Stimulated activated CD8-positive, alpha-beta memory T cell treated with anti-CD3 and anti-CD28 coated beads, Interleukin-4, amount 100 ng/mL, for 48 hours (primary cell): ENCODE measurements at regions not wholly inside any gene's neighbourhood (a gene's known extent, or its start where the extent isn't known, plus 50 kb on each side); places are given as distances from the start of the nearest gene placed in this dataset.

Experiments used
- DNase-seq: peaks from one replicate; pipeline ENCODE4 v3.0.0-alpha.2; 2020

DNA sequence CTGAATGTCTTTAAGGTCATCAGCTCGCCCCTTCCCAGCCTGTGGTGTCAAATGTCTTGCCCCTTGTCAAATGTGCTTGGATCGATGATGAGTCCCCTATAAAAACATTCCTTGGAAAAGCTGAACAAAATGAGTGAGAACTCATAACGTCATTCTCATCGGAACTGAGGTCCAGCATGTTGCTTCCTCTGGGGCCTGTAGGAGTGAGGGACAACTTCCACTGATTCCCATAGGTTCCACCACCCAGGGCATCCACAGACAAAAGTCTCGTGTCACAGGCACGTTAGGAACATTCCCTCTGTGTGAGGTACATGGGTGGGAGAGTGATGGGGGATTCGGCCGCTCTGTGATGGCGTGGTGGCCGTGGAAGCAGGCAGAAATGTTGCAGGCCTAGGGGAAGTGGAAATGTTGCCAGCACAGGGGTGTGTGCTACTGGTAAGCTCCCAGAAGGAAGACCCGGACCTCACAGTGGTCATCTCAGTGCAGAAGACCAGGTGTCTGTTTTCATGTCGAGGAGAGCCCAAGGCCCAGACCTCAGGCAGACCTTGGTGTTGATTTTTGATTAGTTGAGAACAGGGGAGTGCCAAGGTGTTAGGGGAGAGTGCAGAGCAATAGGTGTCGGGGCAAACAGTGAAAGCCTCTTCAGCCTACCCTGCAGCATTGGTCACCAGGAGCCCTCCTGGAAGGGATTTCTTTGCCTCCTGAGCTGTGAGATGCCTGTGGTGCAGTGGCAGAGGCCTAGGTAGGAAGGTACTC lies 96.8 kb downstream of the SNRPN start:
- no peak for DNase-seq

DNA sequence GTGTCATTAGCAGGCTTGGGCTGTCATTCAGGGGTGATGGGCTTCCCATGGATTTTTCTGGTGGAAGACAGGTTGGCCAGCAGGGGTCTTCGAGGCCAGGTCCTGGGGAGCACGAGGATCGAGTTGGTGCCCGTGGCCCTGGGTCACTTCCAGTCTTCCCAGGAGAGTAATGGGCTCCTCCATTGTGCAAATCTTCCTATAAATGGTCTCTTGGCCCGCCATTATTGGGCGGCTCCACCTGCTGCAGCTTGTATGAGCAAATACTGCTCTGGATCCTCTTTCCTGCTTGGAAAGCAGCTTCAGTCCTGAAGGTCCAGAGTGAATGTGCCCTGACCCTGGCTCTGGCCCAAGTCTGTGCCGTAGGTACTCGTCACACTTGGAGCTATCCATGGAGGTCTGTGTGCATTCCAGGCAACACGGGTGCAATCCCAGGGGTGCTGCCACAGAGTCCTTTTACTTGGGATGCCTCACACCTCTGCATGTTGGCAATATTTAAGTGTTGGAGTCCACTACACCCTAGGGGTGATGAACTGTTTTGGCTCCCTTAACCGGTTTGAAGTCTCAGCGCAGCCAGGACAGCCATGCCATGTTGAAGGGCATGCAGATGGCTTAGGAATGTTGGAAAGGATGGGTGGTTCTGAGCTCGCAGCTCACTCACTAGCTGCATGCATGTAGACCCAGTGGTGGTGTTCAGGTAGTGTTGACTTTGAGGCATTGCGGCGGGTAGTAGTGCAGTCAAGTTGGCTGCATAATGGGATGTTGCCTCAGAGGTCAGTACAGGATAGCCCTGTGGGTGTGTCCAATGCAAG lies 97.6 kb downstream of the SNRPN start:
- DNase-seq, result no peak

DNA sequence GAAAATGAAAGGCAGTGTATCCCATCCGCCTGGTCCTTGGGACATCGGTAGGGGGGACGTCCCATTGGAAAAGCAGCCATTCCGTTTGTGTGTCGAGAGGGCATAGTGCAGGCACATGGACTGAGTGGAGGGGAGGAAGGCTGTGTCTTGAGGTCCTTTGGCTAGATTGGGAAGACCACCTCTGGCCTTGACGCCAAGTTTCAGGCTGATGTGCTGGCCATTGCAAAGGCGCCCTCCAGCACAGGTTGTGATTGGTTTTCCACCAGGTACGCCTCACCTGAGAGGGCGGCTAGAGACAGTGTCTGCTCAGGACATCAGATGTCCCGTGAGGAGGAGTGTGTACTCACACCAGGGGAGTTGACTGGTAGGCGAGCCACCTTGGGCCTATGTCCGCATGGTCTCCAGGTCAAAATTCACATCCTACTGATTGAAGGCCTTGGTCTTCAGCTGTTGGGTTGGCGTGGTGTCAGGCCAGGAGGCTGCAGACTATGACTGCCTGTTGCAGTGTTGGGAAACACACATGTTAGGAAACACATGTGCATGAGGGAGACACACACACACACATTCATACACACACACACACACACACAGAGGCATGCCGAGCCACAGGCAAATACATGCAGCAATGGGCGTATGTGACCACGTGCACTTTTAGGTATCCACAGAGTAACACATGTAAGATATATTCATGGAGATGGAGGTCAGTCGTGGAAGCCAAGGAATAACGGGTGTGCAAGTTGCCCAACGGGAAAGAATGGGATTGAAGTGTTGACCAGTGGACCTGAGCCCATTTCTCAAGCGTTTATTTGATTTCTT lies 98.4 kb downstream of the SNRPN start:
- DNase-seq, result no peak

DNA sequence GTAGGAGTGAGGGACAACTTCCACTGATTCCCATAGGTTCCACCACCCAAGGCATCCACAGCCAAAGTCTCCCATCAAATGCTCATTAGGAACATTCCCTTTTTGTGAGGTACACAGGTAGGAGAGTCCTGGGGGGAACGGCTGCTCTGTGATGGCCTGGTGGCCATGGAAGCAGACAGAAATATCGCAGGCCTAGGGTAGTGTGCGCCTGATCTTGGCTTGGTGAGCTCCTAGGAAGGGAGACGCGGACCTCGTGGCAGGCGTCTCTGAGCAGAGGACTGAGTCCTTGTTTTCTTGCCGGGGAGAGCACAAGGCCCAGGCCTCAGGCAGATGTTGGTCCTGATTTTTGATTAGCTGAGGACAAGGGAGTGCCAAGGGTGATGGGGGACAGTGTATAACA lies 99.5 kb downstream of the SNRPN start:
- no peak for DNase-seq

DNA sequence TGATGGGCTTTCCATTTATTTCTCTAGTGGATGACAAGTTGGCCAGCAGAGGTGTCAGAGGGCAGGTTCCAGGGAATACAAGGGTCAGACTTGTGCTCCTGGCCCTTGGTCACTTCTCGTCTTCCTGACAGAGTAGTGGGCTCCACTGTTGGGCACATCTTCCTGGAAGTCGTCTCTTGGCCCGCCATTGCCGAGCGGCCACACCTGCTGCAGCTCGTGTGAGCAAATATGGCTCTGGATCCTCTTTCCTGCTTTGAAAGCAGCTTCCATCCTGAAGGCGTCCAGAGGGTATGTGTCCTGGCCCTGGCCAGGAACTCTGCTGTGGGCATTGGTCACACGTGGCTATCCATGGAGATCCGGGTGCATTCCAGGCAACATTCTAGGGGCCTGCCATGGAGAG lies 100.2 kb downstream of the SNRPN start:
- DNase-seq, result no peak

DNA sequence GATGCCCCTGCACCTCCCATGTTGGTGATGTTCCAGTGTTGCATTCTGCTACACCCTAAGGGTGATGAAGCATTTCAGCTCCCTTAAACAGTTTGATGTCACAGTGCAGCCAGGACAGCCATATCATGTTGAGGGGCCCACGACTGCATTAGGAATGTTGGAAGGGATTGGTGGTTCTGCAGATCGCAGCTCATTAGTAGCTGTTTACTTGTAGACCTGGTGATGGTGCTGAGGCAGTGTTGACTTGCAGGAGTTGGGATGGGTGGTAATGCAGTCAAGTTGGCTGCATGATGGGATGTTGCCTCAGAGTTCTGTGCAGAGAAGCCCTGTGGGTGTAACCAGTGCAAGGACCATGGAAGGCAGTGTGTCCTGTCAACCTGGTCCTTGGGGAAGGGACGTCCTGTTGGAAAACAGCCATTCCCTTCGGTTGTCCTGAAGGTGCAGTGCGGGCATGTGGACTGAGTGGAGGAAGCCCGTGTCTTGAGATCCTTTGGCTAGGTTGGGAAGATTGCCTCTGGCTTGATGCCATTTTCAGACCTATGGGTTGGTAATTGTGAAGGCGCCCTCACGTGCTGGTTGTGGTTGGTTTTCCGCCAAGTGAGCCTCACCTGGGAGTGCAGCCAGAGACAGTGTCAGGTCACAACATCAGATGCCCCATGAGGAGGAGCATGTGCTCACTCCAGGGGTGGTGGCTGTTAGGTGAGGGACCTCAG lies 100.7 kb downstream of the SNRPN start:
- DNase-seq, result no peak

DNA sequence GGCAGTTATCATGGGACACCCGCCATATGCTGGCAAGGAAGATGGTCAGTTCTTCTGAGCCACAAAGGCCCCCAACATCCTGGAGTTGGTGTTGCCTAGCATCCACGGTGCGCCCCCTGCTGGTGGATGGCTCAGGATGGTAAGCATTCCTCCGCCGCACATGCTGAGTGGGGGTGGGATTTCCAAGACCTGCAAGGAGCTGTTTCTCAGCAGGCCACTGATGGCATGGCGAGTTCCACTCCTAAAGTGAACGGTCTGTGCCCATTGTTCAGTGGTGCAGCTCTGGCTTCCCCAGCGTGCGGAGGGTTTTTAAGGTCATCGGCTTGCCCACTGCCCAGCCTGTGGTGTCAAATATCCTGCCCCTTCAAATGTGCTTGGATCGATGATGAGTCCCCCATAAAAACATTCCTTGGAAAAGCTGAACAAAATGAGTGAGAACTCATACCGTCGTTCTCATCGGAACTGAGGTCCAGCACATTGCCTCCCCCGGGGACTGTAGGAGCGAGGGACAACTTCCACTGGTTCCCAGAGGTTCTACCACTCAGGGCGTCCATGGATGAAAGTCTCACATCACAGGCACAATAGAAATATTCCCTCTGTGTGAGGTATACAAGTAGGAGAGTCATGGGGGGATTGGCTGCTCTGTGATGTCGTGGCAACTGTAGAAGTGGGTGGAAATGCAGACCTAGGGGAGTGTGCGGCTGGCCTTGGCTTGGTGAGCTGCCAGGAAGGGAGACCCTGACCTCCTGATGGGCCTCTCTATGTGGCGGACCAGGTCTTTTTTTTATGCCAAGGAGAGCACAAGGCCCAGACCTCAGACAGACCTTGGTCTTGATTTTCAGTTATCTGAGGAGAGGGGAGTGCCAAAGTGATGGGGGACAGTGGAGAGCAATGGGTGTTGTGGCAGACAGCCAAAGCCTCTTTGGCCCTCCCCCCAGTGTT lies 102.0 kb downstream of the SNRPN start:
- DNase-seq, result no peak

DNA sequence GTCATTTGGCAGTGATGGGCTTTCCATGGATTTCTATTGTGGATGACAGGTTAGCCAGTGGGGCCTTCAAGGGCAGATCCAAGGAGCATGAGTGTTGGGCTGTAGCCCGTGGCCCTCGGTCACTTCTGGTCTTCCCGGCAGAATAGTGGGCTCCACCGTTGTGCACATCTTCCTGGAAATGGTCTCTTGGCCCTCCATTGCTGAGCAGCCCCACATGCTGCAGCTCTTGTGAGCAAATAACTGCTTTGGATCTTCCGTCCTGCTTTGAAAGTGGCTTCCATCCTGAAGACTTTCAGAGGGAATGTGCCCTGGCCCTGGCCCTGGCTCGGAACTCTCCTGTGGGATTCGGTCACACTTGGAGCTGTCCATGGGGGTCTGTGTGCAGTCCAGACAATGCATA lies 102.8 kb downstream of the SNRPN start:
- peak; percentile 4 for DNase-seq

DNA sequence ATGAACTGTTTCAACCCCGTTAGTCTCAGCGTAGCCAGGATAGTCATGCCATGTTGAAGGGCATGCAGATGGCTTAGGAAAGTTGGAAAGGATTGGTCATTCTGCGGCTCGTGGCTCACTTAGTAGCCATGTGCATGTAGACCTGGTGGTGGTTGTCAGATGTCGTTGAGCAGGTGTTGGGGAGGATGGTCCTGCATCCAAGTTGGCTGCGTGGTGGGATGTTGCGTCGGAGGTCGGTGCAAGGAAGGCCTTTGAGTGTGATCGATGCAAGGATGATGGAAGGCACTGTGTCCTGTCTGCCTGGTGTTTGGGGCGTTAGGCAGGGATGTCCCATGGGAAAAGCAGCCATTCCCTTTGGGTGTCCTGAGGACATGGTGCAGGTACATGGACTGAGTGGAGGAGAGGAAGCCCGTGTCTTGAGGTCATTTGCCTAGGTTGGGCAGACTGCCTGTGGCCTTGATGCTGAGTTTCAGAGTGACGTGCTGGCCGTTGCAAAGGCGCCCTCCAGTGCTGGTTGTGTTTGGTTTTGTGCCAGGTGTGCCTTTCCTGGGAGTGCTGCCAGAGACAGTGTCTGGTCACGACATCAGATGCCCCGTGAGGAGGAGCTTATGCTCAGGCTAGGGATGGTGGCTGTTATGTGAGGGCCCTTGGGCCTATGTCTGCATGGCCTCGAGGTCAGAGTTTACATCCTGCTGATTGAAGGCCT lies 103.4 kb downstream of the SNRPN start:
- DNase-seq, result peak; percentile 6

DNA sequence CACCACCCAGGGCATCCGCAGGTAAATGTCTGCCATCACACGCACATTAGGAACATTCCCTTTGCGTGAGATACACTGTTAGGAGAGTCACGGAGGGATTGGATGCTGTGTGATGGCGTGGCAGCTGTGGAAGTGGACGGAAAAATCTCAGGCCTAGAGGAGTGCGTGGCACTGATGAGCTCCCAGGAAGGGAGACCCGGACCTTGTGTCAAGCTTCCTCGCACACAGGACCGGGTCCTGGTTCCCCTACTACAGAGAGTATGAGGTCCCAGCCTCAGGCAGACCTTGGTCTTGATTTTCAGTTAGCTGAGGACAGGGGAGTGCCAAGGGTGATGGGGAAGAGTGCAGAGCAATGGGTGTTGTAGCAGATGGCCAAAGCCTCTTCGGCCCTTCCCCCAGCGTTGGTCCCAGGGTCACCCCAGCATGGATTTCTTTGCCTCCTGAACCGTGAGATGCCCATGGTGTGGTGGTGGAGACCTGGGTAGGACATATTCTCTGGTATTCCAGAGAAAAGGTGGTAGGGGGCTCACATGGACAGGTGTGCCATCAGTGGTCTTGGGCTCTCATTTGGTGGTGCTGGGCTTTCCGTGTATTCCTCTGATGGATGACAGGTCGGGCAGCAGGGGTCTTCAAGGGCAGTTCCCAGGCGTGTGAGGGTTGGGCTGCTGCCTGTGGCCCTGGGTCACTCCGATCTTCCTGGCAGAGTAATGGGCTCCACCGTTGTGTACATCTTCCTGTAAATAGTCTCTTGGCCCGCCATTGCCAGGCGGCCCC lies 105.1 kb downstream of the SNRPN start:
- peak; percentile 10 for DNase-seq

DNA sequence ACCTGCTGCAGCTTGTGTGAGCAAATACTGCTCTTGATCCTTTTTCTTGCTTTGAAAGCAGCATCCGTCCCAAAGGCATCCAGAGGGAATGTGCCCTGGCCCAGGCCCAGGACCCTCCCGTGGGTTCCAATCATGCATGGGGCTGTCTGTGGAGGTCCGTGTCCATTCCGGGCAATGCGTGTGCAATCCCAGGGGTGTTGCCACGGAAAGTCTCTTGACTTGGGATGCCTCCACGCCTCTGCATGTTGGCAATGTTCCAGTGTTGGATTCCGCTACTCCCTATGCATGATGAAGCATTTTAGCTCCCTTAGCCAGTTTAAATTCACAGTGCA lies 105.7 kb downstream of the SNRPN start:
- DNase-seq, result no peak

DNA sequence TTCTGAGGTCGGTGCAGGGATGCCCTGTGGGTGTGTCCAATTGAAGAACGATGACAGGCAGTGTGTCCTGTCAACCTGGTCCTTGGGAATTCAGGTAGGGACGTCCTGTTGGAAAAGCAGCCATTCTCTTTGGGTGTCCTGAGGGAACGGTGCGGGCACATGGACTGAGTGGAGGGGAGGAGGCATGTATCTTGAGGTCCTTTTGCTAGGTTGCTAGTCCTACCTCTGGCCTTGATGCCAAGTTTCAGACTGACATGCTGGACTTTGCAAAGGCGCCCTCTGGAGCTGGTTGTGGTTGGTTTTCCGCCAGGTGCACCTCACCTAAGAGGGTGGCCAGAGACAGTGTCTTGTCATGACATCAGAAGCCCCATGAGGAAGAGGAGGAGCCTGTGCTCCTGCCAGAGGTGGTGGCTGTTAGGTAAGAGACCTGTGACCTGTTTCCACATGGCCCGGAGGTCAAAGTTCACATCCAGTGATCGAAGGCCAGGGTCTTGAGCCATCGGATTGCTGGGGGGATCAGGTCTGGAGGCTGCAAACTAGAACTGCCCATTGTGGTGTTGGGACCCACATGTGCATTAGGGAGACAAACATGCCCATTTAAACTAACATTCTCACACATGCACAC lies 106.3 kb downstream of the SNRPN start:
- no peak for DNase-seq

DNA sequence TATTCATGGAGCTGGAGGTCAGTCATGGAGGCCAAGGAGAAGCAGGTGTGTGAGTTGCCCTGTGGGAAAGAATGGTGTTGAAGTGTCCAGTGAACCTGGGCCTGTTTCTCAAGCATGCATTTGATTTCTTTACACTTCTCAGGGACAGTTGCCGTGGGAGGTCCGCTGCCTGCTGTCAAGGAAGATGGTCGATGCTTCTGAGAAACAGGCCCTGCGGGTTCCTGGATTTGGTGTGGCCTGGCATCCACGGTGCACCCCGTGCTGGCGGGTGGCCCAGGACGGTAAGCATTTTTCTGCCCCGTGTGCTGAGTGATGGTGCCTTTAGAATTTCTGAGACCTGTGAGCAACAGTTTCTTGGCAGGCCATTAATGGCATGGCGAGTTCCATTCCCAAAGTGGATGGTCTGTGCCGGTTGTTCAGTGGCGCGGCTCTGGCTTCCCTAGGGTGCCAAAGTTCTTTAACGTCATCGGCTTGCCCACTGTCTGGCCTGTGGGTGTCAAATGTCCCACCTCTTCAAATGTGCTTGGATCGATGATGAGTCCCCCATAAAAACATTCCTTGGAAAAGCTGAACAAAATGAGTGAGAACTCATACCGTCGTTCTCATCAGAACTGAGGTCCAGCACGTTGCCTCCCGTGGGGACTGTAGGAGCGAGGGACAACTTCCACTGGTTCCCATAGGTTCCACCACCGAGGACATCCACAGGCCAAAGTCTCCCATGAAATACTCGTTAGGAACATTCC lies 107.2 kb downstream of the SNRPN start:
- no peak for DNase-seq

DNA sequence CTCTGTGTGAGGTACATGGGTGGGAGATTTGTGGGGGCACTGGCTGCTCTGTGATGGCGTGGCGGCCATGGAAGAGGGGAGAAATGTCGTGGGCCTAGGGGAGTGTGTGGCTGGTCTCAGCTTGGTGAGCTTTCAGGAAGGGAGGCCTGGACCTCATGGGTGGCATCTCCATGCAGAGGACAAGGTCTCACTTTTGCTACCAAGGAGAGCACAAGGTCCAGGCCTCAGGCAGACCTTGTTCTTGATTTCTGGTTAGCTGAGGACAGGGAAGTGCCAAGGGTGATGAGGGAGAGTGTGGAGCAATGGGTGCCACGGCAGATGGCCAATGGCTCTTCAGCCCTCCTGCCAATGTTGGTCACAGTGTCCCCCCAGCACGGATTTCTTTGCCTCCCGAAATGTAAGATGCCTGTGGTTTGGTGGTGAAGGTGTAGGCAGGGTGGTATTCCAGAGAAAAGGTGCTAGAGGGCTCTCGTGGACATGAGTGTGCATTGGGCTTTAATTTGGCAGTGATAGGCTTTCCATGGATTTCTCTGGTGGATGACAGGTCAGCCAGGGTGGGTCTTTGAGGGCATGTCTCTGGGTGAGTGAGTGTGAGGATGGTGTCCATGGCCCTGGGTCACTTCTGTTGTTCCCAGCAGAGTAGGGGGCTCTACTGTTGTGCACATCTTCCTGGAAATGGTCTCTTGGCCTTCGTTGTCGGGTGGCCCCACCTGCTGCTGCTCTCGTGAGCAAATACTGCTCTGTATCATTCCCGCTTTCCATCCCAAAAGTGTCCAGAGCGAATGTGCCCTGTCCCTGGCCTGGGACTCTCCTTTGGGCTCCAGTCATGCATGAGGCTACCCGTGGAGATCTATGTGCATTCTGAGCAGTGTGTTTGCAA lies 108.0 kb downstream of the SNRPN start:
- DNase-seq, result no peak

DNA sequence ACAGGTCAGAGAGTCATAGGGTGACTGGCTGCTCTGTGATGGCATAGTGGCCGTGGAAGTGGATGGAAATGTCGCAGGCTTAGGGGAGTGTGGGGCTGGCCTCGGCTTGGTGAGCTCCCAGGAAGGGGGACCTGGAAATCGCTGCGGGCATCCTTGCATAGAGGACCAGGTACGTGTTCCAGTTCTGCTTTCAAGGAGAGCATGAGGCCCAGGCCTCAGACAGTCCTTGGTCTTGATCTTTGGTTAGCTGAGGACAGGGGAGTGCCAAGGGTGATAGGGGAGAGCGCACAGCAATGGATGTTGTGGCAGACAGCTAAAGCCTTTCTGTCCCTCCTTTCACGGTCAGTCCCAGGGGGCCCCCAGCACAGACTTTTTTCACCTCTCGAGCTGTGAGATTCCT lies 110.5 kb downstream of the SNRPN start:
- DNase-seq, result no peak

DNA sequence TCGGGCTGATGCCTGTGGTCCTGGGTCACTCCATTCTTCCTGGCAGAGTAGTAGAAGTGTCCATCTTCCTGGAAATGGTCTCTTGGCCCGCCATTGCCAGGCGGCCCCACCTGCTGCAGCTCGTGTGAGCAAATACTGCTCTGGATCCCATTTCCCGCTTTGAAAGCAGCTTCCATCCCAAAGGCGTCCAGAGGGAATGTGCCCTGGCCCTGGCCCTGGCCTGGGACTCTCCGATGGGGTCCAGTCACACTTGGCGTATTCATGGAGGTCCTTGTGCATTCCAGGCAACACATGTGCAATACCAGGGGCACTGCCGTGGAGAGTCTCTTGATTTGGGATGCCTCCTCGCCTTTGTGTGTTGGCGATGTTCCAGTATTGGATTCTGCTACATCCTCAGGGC lies 111.1 kb downstream of the SNRPN start:
- DNase-seq, result no peak

DNA sequence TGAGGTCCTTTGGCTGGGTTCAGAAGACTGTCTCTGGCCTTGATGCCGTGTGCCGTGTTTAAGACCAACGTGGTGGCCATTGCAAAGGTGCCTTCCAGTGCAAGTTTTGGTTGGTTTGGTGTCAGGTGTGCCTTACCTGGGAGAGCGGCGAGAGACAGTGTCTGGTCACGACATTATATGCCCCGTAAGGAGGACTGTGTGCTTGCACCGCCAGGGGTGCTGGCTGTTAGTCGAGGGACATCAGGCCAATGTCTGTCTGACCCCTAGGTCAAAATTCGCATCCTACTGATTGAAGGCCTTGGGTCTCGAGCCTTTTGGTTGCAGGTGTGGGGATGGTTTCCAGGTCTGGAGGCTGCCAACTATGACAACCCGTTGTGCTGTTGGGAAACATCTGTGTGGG lies 111.9 kb downstream of the SNRPN start:
- no peak for DNase-seq

DNA sequence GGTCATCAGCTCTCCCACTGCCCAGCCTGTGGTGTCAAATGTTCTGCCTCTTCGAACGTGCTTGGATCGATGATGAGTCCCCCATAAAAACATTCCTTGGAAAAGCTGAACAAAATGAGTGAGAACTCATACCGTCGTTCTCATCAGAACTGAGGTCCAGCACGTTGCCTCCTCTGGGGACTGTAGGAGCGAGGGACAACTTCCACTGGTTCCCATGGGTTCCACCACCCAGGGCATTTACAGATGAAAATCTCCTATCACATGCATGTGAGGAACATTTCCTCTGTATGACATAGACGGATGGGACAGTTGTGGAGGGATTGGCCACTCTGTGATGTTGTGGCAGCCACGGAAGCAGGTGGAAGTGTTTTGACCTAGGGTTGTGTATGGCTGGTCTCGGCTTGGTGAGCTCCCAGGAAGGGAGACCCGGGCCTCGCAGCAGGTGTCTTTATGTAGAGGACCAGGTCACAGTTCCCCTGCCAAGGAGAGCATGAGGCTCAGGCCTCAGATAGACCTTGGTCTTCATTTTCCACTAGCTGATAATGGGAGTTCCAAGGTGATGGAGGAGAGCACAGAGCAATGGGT lies 113.0 kb downstream of the SNRPN start:
- no peak for DNase-seq
